ENCODE measurements at regions not wholly inside any gene's neighbourhood (a gene's known extent, or its start where the extent isn't known, plus 50 kb on each side); places are given as distances from the start of the nearest gene placed in this dataset.

DNA sequence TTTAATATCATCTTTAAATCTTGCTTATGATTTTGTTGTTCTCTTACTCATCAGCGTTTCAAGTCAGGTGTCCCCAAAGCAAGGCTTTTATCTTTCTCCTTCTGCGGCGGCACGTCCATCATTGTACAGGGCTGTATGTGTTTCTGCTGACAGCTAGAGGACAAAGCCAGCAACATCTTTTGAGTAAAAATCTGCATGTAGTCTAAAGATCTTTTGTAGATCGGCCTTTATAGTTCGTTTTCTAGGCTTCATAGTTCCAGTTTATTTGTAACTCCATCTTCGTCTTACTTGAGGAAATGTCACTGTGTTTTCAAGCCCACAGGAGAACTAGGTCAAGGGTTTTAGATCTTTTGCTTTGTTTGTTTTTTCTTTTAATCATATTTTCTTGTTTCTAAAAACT is 211.4 kb upstream of the TOPAZ1 start:
- TF ChIP-seq POLR2AphosphoS5 (IDR thresholded peaks at IDR 0.05) (no peak), POLR2A (IDR thresholded peaks at IDR 0.05) (no peak), EP300 (IDR thresholded peaks at IDR 0.05) (no peak)
- TF ChIP-seq, protein P1, sequence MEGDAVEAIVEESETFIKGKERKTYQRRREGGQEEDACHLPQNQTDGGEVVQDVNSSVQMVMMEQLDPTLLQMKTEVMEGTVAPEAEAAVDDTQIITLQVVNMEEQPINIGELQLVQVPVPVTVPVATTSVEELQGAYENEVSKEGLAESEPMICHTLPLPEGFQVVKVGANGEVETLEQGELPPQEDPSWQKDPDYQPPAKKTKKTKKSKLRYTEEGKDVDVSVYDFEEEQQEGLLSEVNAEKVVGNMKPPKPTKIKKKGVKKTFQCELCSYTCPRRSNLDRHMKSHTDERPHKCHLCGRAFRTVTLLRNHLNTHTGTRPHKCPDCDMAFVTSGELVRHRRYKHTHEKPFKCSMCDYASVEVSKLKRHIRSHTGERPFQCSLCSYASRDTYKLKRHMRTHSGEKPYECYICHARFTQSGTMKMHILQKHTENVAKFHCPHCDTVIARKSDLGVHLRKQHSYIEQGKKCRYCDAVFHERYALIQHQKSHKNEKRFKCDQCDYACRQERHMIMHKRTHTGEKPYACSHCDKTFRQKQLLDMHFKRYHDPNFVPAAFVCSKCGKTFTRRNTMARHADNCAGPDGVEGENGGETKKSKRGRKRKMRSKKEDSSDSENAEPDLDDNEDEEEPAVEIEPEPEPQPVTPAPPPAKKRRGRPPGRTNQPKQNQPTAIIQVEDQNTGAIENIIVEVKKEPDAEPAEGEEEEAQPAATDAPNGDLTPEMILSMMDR (IDR thresholded peaks at IDR 0.05), result no peak

Data from gastroesophageal sphincter (tissue), 3 donors.